ENCODE measurements at regions not wholly inside any gene's neighbourhood (a gene's known extent, or its start where the extent isn't known, plus 50 kb on each side); places are given as distances from the start of the nearest gene placed in this dataset.

- ATAC-seq (no peak), DNase-seq (no peak)
- Histone ChIP-seq H4K20me1 (ENCODE audit: low read length) (no peaks in the 10 kb centered on the region), H3K4me2 (ENCODE audit: low read length) (no peak overlapping the region), H3K9me3 (ENCODE audit: low read length) (no peaks in the 10 kb centered on the region), H3K9ac (ENCODE audit: low read length) (no peak overlapping the region), H3F3A (ENCODE audit: low read length, unreplicated experiment) (no peaks in the 10 kb centered on the region), H3K27me3 (ENCODE audit: low read length) (no peaks in the 10 kb centered on the region), H3K79me2 (ENCODE audit: low read length) (no peaks in the 10 kb centered on the region), H3K36me3 (ENCODE audit: low read depth, low read length) (no peaks in the 10 kb centered on the region), H3K27ac (ENCODE audit: low read length) (no peak overlapping the region), H3K4me1 (ENCODE audit: insufficient read depth, low read length) (no peaks in the 10 kb centered on the region), H2AFZ (ENCODE audit: low read length) (no peak overlapping the region), H3K9me2 (replicated peaks; ENCODE audit: low read length) (no peaks in the 10 kb centered on the region), H3K4me3 (ENCODE audit: low read length) (no peak overlapping the region)
- intact Hi-C loops (cut with micrococcal nuclease): no loop called here
- no TSS peak for BruUV-seq (replicated peaks)
- POLR2A ChIA-PET (ENCODE audit: unreplicated experiment): no interaction called here
- CTCF ChIA-PET: no interaction called here
- TF ChIP-seq, protein P1, sequence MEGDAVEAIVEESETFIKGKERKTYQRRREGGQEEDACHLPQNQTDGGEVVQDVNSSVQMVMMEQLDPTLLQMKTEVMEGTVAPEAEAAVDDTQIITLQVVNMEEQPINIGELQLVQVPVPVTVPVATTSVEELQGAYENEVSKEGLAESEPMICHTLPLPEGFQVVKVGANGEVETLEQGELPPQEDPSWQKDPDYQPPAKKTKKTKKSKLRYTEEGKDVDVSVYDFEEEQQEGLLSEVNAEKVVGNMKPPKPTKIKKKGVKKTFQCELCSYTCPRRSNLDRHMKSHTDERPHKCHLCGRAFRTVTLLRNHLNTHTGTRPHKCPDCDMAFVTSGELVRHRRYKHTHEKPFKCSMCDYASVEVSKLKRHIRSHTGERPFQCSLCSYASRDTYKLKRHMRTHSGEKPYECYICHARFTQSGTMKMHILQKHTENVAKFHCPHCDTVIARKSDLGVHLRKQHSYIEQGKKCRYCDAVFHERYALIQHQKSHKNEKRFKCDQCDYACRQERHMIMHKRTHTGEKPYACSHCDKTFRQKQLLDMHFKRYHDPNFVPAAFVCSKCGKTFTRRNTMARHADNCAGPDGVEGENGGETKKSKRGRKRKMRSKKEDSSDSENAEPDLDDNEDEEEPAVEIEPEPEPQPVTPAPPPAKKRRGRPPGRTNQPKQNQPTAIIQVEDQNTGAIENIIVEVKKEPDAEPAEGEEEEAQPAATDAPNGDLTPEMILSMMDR (conservative IDR thresholded peaks at IDR 0.05; ENCODE audit: low read depth, low read length): no peak
- no peak for TF ChIP-seq EZH2 (IDR thresholded peaks at IDR 0.05; ENCODE audit: low read length, unreplicated experiment)
- TF ChIP-seq EZH2phosphoT487 (IDR thresholded peaks at IDR 0.05; ENCODE audit: borderline replicate concordance, low read length): no peak
These were observed 253.8 kb upstream of the CDYL start for GRCh38 chr6:4522453-4522852.

- no peaks in the 10 kb centered on the region for H3K36me3 ChIP-seq (ENCODE audit: low read depth, low read length)
- H3F3A ChIP-seq (ENCODE audit: low read length, unreplicated experiment): no peaks in the 10 kb centered on the region
- ATAC-seq (no peak), DNase-seq (no peak)
- TF ChIP-seq, protein P1 (conservative IDR thresholded peaks at IDR 0.05; ENCODE audit: low read depth, low read length): no peak
- TF ChIP-seq EZH2 (IDR thresholded peaks at IDR 0.05; ENCODE audit: low read length, unreplicated experiment): no peak
- TF ChIP-seq EZH2phosphoT487 (IDR thresholded peaks at IDR 0.05; ENCODE audit: borderline replicate concordance, low read length): no peak
- no peaks in the 10 kb centered on the region for H3K9me2 ChIP-seq (replicated peaks; ENCODE audit: low read length)
- H3K27me3 ChIP-seq (ENCODE audit: low read length): no peaks in the 10 kb centered on the region
- intact Hi-C loops (cut with micrococcal nuclease): no loop called here
- H4K20me1 ChIP-seq (ENCODE audit: low read length): no peaks in the 10 kb centered on the region
- H2AFZ ChIP-seq (ENCODE audit: low read length): no peak overlapping the region
- H3K4me3 ChIP-seq (ENCODE audit: low read length): no peak overlapping the region
- no peaks in the 10 kb centered on the region for H3K79me2 ChIP-seq (ENCODE audit: low read length)
- no peaks in the 10 kb centered on the region for H3K9me3 ChIP-seq (ENCODE audit: low read length)
- ChIA-PET CTCF (no interaction called here), POLR2A (ENCODE audit: unreplicated experiment) (no interaction called here)
- H3K27ac ChIP-seq (ENCODE audit: low read length): no peak overlapping the region
- no peak overlapping the region for H3K9ac ChIP-seq (ENCODE audit: low read length)
- no TSS peak for BruUV-seq (replicated peaks)
- no peak overlapping the region for H3K4me2 ChIP-seq (ENCODE audit: low read length)
- H3K4me1 ChIP-seq (ENCODE audit: insufficient read depth, low read length): no peaks in the 10 kb centered on the region
These were observed 255.1 kb upstream of the CDYL start for GRCh38 chr6:4521070-4521469.

DNA sequence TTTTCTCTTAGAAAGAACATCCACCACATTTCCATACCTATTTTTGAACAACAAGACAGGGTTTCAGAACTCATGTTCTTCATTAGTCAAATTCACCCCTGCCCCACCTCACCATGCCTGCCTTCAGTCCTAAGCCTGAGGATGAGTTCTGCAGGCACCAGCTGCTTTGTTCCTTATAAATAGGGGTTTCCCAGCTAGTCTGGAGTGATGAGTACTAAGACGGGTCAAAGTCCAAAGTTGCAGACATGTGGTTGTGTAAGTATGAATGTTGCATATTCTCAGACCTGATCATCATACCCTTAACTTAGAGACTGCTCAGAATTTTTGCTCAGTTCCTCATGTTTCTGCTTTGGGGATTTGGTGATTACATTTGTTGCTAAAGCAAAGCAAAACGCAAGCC is 257.7 kb upstream of the CDYL start:
- BruUV-seq (replicated peaks): no TSS peak
- no peak for DNase-seq
- CTCF ChIA-PET: no interaction called here

More for the DNA sequence above, 257.7 kb upstream of the CDYL start:
- no peaks in the 10 kb centered on the region for H3K27me3 ChIP-seq (ENCODE audit: low read length)
- H2AFZ ChIP-seq (ENCODE audit: low read length): no peak overlapping the region
- H3K9ac ChIP-seq (ENCODE audit: low read length): no peak overlapping the region
- H3K9me2 ChIP-seq (replicated peaks; ENCODE audit: low read length): no peaks in the 10 kb centered on the region
- intact Hi-C loops (cut with micrococcal nuclease): no loop called here
- H3F3A ChIP-seq (ENCODE audit: low read length, unreplicated experiment): no peaks in the 10 kb centered on the region
- POLR2A ChIA-PET (ENCODE audit: unreplicated experiment): no interaction called here
- no peaks in the 10 kb centered on the region for H3K4me1 ChIP-seq (ENCODE audit: insufficient read depth, low read length)
- no peaks in the 10 kb centered on the region for H3K9me3 ChIP-seq (ENCODE audit: low read length)
- no peaks in the 10 kb centered on the region for H4K20me1 ChIP-seq (ENCODE audit: low read length)
- no peak overlapping the region for H3K4me3 ChIP-seq (ENCODE audit: low read length)
- no peaks in the 10 kb centered on the region for H3K36me3 ChIP-seq (ENCODE audit: low read depth, low read length)
- TF ChIP-seq EZH2phosphoT487 (IDR thresholded peaks at IDR 0.05; ENCODE audit: borderline replicate concordance, low read length) (no peak), EZH2 (IDR thresholded peaks at IDR 0.05; ENCODE audit: low read length, unreplicated experiment) (no peak)
- TF ChIP-seq, protein P1 (conservative IDR thresholded peaks at IDR 0.05; ENCODE audit: low read depth, low read length): no peak
- ATAC-seq: no peak
- H3K79me2 ChIP-seq (ENCODE audit: low read length): no peaks in the 10 kb centered on the region
- H3K27ac ChIP-seq (ENCODE audit: low read length): no peak overlapping the region
- H3K4me2 ChIP-seq (ENCODE audit: low read length): no peak overlapping the region
